ENCODE measurements at regions not wholly inside any gene's neighbourhood (a gene's known extent, or its start where the extent isn't known, plus 50 kb on each side); places are given as distances from the start of the nearest gene placed in this dataset.

DNA sequence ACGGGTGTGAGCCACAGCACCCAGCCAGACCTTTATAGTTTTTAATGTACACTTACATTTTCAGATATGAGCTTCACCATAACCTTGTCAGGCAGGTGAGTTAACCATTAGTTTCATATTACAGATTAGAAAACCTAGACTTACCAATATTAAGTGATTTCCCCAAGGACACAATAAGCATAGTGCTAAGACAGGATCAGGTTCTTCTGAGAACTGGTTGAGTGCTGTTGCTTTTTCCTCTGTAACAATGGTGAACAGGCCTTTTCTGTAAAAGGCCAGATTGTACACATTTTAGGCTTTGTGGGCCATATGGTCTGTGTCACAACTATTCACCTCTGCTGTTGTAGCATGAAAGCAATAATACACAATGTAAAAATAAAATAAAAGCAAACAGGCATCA lies 332.0 kb downstream of the PIK3C3 start:
- TF ChIP-seq, protein P1, sequence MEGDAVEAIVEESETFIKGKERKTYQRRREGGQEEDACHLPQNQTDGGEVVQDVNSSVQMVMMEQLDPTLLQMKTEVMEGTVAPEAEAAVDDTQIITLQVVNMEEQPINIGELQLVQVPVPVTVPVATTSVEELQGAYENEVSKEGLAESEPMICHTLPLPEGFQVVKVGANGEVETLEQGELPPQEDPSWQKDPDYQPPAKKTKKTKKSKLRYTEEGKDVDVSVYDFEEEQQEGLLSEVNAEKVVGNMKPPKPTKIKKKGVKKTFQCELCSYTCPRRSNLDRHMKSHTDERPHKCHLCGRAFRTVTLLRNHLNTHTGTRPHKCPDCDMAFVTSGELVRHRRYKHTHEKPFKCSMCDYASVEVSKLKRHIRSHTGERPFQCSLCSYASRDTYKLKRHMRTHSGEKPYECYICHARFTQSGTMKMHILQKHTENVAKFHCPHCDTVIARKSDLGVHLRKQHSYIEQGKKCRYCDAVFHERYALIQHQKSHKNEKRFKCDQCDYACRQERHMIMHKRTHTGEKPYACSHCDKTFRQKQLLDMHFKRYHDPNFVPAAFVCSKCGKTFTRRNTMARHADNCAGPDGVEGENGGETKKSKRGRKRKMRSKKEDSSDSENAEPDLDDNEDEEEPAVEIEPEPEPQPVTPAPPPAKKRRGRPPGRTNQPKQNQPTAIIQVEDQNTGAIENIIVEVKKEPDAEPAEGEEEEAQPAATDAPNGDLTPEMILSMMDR (IDR thresholded peaks at IDR 0.05) = no peak
- no peak for TF ChIP-seq POLR2A (IDR thresholded peaks at IDR 0.05)
- no peak for TF ChIP-seq EP300 (IDR thresholded peaks at IDR 0.05)
